RWPE2 (cell line): ENCODE measurements at regions not wholly inside any gene's neighbourhood (a gene's known extent, or its start where the extent isn't known, plus 50 kb on each side); places are given as distances from the start of the nearest gene placed in this dataset.
"Not testable (repeated sequence)": the region's sequence is repeated elsewhere in the genome, so short reads cannot be mapped to it uniquely, and the experiment has no call there.

ENCODE experiments used
- ATAC-seq: fragments of 200-7000 bp; cut with Tn5 transposase; 3 replicates; pipeline ENCODE4 v1.9.1; 2021; ENCODE audit warnings: low read depth
- DNase-seq: peaks from one replicate; pipeline ENCODE4 v3.0.0-alpha.2; 2020; ENCODE audit warnings: low spot score
- H3K27ac ChIP-seq: fragments of 450-650 bp; 2 replicates; pipeline ENCODE4 v1.5.1; 2017; ENCODE audit warnings: mild to moderate bottlenecking; ENCODE audit not compliant: poor library complexity, severe bottlenecking
- H3K27me3 ChIP-seq: fragments of 250-450 bp; sonication (Bioruptor Pico); 2 replicates; pipeline ENCODE4 v1.5.1; 2021; ENCODE audit warnings: mild to moderate bottlenecking, moderate library complexity; ENCODE audit not compliant: insufficient read depth, poor library complexity, severe bottlenecking
- H3K36me3 ChIP-seq: fragments of 250-450 bp; sonication (Bioruptor Pico); 2 replicates; pipeline ENCODE4 v1.5.1; 2020; ENCODE audit warnings: low read depth, mild to moderate bottlenecking, moderate library complexity
- H3K4me1 ChIP-seq: fragments of 250-450 bp; sonication (Bioruptor Pico); 2 replicates; pipeline ENCODE4 v1.5.1; 2021; ENCODE audit warnings: mild to moderate bottlenecking, moderate library complexity; ENCODE audit not compliant: insufficient read depth, poor library complexity, severe bottlenecking
- H3K4me3 ChIP-seq: fragments of 250-450 bp; sonication (Bioruptor Pico); 2 replicates; pipeline ENCODE4 v1.5.1; 2021; ENCODE audit warnings: mild to moderate bottlenecking, moderate library complexity; ENCODE audit not compliant: severe bottlenecking
- H3K9me3 ChIP-seq: fragments of 250-450 bp; sonication (Bioruptor Pico); 2 replicates; pipeline ENCODE4 v1.5.1; 2021; ENCODE audit warnings: mild to moderate bottlenecking, moderate library complexity; ENCODE audit not compliant: severe bottlenecking
- CTCF ChIP-seq: fragments of 450-650 bp; IDR thresholded peaks from one replicate; pipeline ENCODE4 v1.5.1; 2017; ENCODE audit warnings: mild to moderate bottlenecking, moderate library complexity; ENCODE audit not compliant: poor library complexity, severe bottlenecking

GRCh38 chr7:106534271-106534846, 126.6 kb downstream of the CCDC71L start:
- no peak for TF ChIP-seq CTCF
- H3K4me1 ChIP-seq: no peaks in the 10 kb centered on the region
- DNase-seq: no peak
- no peaks in the 10 kb centered on the region for H3K9me3 ChIP-seq
- no peak overlapping the region for H3K4me3 ChIP-seq
- no peaks in the 10 kb centered on the region for H3K27me3 ChIP-seq
- H3K27ac ChIP-seq: no peak overlapping the region
- H3K36me3 ChIP-seq: no peaks in the 10 kb centered on the region
- no peak for ATAC-seq

DNA sequence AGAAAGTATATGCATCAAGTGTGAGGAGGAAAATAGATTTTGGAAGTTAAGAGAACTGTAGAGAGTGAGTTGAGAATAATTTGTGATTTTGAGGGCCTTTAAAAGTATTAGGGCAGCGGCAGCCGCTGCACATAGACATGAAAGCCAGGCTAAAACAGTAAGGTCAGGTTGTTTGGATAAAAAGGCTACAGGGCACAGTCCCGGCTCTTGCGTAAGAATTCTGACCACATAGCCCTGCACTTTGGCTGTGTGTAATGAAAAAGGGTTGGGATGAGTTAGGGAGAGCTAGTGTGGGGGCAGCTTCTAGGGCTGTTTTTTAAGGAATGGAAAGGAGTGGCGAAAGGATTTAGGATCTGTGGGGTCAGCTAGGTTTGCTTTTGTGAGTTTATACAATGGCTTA, 130.8 kb downstream of the CCDC71L start:
- not testable (repeated sequence) for DNase-seq

DNA sequence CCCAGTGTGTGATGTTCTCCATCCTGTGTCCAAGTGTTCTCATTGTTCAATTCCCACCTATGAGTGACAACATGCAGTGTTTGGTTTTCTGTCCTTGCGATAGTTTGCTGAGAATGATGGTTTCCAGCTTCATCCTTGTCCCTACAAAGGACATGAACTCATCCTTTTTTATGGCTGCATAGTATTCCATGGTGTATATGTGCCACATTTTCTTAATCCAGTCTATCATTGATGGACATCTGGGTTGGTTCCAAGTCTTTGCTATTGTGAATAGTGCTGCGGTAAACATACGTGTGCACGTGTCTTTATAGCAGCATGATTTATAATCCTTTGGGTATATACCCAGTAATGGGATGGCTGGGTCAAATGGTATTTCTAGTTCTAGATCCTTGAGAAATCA, 134.3 kb downstream of the CCDC71L start:
- not testable (repeated sequence) for ATAC-seq

More for the DNA sequence above, 130.8 kb downstream of the CCDC71L start:
- H3K27ac ChIP-seq, H3K4me3 ChIP-seq, ATAC-seq, H3K9me3 ChIP-seq, H3K27me3 ChIP-seq, H3K36me3 ChIP-seq, H3K4me1 ChIP-seq: not testable (repeated sequence)

GRCh38 chr7:106524690-106525059, 136.3 kb downstream of the CCDC71L start:
- no peaks in the 10 kb centered on the region for H3K27me3 ChIP-seq
- H3K36me3 ChIP-seq: no peaks in the 10 kb centered on the region

More for the DNA sequence above, 134.3 kb downstream of the CCDC71L start:
- not testable (repeated sequence) for H3K27ac ChIP-seq, DNase-seq, H3K36me3 ChIP-seq, H3K4me1 ChIP-seq, H3K27me3 ChIP-seq, H3K9me3 ChIP-seq, H3K4me3 ChIP-seq

GRCh38 chr7:106523482-106523881, 137.5 kb downstream of the CCDC71L start:
- no peaks in the 10 kb centered on the region for H3K36me3 ChIP-seq
- H3K9me3 ChIP-seq: no peaks in the 10 kb centered on the region
- no peak for DNase-seq
- H3K4me3 ChIP-seq: no peak overlapping the region
- no peak for TF ChIP-seq CTCF
- H3K27ac ChIP-seq: no peak overlapping the region
- H3K27me3 ChIP-seq: no peaks in the 10 kb centered on the region
- no peaks in the 10 kb centered on the region for H3K4me1 ChIP-seq
- no peak for ATAC-seq

More at GRCh38 chr7:106524690-106525059, 136.3 kb downstream of the CCDC71L start:
- Histone ChIP-seq H3K4me3 (no peak overlapping the region), H3K4me1 (no peaks in the 10 kb centered on the region), H3K27ac (no peak overlapping the region), H3K9me3 (no peaks in the 10 kb centered on the region)
- ATAC-seq (no peak), DNase-seq (no peak)
- TF ChIP-seq CTCF: no peak

GRCh38 chr7:106522696-106523095, 138.3 kb downstream of the CCDC71L start:
- TF ChIP-seq CTCF: no peak
- Histone ChIP-seq H3K27ac (no peak overlapping the region), H3K4me1 (no peaks in the 10 kb centered on the region), H3K9me3 (no peaks in the 10 kb centered on the region), H3K36me3 (no peaks in the 10 kb centered on the region), H3K4me3 (no peak overlapping the region), H3K27me3 (no peaks in the 10 kb centered on the region)
- DNase-seq (no peak), ATAC-seq (no peak)
